SW 1271 (cell line): ENCODE measurements at regions not wholly inside any gene's neighbourhood (a gene's known extent, or its start where the extent isn't known, plus 50 kb on each side); places are given as distances from the start of the nearest gene placed in this dataset.
"Not testable (repeated sequence)": the region's sequence is repeated elsewhere in the genome, so short reads cannot be mapped to it uniquely, and the experiment has no call there.

Source experiments
- DNase-seq, 2 experiments: peaks; one replicate each; lab custom pipeline; 2025; lab: John Stamatoyannopoulos, UW

DNA sequence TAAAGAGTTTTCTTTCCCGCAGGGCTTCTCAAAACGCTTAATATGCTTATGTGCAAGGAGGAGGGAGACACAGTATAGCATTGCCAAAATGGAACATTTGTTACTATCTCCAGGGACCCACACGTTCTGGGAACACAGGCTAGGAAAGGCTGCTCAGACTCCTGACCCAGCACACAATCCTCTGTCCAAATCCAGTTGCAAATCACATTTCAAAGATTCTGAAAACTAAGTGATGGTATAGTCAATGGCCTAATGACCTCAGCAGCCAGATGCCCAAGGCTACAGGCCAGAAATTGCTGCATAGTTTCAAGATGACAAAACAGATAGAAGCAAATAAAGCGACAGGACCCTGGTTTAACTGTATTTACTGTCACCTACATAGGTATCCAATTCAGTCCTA is 97.0 kb upstream of the GRIP1 start:
- no peak for DNase-seq

DNA sequence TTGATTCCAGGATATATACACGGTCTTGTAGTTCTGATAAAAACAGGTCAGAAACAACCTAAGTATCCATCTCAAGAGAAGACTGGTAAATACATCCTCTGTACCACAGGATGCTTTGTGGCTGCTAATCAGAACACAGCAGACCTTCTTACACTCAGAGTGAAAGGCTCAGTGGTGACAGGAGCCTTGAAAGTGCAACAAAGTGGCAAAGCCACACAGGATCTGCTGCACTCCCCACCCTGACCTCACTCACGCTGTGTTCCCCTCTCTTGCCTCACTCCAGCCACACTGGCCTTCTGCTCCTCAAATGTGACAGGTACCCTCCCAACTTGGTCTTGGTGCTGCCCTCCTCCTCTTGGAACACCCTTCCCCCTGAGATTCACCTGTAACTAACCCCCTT is 98.1 kb upstream of the GRIP1 start:
- DNase-seq, result no peak

DNA sequence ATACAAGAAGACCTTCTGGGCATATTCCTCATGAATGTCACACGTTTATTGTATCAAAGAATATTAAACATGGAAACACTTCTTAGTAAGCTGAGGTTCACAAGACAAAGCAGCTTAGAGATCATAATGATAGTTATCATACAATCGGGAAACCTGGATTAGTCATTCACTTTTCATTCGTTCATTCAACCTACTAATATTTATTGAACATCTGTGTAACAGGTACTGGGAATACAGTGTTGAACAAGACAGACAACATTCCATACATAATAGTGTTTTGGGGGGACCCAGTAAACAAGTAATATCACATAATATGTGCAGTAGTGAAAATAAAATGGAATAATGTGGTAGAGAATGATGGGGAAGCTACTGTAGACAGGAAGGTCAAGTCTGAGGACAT is 100.6 kb upstream of the GRIP1 start:
- DNase-seq, result no peak

DNA sequence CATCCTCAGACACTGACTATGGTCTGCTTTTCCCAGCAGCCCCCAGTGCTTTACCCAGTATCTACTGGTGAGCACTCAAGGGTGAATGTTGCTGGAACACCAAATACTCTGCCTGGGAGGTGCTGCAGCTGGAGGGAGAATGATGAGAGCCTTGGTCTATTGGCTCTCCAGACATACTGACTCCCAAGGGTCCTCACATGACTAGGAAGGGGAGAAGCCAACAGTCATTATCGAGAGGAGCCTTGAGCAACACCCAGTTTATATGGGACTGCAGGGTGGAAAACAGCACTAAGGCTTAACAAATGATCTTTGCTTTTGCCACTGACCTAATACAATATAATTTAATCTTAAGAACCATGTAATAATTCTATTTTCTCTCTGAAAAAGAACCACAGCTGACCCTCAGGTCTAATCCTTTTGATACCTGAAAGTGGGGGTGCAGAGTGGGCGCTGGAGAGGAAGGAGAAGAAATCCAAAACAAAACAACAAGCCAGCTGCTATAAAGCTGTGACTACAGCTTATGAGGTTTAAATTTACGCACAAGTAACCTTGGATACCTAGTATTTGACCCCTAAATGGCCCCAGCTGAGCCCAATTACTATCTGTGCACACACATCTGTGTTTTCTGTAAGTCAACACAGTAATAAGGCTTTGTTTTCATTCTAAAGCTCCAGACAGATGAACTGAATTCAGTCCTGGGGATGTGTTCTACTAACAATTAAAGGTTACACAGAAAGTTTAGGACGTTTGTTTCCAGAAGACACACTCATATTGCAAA is 107.8 kb upstream of the GRIP1 start:
- no peak for DNase-seq

DNA sequence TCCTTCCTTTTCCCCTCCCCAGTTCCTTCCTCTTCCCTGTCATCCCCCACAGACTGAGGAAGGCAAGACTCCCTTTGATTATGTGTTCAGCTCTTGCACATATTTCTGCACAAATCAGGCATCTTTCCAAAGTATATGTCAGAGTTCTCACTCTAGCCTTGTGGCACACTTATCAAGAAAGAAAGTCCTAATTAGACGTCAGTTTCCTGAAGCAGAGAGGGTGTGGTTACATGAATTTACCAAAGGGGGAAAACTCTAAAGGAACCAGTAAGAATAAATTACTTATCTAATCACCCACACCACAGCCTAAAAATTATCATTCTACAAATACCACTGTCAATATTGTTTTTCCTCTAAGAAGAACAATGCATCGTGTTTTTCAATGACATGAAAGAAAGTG is 120.7 kb upstream of the GRIP1 start:
- DNase-seq, result no peak

DNA sequence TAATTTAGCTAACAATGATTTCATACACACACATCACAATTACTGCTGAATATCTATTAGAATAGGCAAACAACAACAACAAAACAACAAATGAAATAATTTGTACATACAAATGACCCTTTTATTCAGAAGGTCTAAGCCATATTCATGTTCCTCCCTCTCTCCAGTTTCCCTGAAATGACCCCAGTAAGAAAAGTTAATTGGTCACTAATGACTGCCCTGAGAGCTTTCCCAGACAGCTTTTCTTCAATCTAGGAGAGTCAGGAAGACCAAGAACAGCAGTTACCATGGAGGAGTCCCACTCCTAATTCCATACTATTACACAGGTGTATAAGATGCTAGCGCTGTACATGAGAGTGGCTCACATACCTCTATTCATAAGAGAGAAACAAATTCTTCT is 121.2 kb upstream of the GRIP1 start:
- DNase-seq, result no peak

DNA sequence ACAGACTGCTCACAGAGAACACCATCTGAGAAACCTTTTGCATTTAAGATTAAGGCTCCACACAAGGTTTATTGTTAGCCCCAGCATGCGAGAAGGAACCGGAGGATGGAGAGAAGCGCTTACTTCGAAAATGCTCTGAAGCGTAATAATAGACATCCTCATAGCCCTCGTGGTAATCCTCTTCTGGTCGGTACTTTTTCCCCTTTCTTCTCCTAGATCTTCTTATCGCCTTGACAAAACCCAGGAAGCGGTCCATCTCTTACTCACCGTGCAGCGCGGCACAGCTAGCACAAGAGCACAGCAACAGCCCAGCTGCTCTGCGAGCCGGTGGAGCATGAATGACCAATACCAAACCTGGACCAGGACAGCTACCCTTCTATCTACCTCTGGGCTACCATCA is 125.1 kb upstream of the GRIP1 start:
- DNase-seq, result no peak

DNA sequence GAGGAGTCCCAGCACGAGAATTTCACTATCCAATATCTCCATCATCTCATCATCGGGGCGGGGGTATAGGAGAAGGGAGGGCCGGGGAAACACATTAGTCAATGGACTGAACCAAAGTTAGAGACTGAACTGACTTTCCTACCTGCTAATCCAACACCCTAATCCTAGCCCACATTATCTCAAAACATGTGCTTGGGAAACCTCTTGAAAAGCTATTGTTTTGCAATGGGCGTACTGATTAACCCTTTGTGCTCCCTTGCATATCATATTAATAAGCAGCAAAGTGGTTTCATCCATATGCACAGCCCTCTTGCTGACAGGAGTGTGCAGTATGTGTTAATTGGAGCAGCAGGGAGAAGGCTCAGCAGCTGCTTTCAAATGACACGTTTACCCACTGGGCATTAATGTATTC is 125.7 kb upstream of the GRIP1 start:
- no peak for DNase-seq

DNA sequence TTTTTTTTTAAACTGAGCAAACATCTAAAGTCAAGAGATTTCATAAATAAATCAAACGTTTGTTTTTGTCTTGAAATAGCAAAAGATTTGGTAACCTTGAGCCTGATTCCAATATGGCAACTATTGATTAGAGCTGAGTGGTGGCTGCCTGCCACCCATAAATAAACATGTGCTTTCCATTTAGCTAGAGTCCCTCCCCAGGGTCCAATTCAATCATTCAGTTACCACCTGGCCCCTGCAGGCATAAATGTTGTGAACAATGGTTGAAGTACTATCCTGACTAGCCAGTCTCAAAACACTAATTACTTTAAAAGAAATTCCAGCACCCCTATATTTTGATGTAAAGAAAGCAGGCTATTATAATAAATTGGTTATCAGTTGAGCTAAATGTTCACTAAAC is 129.7 kb upstream of the GRIP1 start:
- no peak for DNase-seq

DNA sequence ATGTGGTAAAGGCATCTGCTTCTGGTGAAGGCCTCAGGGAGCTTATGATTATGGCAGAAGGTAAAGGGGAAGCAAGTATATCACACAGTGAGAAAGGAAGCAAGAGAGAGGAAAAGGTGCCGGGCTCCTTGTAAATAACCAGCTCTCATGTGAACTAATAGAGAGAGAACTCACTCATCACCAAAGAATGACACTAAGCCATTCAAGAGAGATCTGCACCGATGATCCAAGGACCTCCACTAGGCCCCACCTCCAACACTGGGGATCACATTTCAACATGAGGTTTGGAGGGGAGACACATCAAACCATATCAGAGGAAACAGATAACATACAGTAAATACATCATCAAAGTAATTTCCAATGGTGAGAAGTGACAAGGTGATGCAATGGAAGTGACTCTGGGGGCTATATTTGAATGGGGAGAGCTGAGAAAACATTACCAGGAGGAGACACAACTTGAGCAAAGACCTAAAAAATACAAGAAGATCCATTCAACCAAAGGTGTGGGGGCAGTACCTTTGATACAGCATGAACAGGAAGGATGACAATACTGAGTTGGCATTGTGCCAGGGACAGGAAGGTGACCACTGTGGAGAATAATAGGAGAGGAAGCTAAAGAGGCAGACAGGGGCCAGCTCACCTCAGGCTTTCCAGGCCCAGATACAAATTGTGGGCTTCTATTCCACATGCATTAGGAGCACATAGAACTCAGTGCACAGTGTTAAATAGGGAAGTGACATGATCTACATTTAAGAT is 134.4 kb upstream of the GRIP1 start:
- no peak for DNase-seq

DNA sequence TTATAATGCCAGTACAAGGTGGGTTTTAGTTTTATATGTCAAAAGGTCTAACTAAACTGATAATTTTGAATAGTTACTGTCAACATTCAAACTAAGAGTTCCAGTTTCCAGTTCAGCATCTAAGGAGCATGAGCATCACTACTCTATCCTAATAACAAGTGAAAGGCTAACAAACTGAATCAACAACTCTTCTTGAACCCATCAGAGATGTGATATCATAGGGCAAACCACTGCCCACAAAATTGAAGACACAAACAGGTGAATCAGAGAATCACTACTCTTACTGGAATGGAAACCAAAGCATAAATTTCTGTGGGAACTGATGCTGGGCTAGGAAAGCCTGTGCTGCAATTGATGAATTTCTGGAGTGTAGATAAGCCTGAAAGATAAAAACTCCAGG is 140.7 kb upstream of the GRIP1 start:
- DNase-seq, result no peak

DNA sequence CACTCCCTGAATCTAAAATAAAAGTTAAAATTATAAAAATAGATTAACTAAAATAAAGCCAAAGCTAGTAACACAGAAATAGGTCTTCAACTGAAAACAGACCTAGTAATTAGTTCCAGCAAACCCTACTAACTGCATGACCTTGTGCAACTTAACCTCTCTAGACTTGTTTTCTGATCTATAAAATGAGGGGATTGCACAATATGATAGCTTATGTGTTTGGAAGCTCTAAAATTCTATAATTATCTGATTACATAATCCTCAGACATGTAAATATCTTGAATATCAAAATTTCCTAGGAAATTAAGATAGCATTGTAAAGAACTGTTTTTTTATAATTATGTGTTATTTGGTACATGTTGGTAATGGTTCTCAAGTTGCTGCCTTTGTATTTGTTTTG is 144.1 kb upstream of the GRIP1 start:
- no peak for DNase-seq

DNA sequence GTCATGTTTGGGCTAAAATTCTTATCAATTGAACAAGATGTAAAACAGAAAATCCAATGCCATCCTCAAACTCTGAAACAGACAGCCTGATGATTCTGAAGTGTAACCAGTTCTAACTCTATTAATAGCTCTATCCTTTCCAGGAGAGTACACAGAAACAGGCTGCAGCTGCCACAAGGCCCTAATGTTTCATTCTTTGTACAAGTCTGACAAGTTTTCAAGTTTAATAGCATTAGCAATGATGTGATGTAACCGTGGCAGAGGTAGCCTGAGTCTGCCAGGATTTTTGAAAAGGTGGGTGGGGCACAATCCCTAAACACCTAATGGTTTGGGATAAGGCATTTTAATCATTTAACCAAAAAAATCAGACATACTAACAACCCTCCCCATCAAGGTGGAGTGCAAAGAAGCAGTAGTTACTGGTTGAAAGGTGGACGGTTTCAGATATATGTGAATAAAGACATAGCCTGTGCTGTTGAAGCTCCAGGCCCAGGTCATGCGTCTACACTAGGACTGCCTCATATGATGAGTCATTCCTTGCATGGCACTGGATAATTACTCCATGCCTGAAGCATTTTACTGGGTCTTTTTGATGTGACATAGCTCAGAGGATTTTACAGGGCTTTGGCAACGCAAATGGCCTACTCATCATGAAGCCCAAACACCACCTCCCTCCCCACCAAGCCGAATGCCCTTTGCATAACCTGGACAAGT is 145.1 kb upstream of the GRIP1 start:
- no peak for DNase-seq

DNA sequence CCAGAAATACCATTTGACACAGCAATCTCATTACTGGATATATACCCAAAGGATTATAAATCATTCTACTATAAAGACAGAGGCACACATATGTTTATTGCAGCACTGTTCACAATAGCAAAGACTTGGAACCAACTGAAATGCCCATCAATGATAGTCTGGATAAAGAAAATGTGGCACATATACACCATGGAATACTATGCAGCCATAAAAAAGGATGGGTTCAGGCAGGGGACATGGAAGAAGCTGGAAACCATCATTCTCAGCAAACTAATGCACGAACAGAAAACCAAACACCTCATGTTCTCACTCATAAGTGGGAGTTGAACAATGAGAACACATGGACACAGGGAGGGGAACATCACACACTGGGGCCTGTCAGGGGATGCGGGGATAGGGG is 147.0 kb upstream of the GRIP1 start:
- not testable (repeated sequence) for DNase-seq

DNA sequence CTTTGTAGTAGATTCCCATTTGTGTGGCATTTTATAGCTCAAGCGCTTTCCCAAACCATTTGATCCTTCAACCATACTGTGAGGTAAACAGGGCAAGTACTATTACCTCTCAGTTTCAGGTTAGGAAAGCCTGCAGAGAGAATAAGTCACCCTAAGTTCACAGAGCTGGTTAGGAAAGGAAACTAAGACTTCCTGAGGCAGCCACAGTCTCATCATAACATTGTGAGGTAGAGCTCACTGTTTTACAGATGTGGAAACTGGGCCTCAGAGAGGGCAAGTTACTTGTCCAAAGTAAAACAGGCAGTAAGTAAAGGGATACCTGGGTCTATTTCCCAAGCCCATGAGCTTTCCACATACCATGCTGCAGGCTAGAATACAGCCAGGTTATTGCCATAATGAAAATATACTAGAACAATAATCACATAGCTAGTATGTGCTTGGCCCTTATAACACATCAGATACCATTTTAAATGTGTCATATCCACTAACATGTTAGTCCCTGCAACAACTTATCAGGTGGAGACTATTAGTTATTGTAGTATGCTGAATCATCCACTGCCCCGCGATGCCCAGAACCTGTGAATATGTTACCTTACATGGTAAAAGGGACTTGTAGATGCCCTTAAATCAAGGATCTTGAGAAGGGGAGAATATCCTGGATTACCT is 150.9 kb upstream of the GRIP1 start:
- no peak for DNase-seq

DNA sequence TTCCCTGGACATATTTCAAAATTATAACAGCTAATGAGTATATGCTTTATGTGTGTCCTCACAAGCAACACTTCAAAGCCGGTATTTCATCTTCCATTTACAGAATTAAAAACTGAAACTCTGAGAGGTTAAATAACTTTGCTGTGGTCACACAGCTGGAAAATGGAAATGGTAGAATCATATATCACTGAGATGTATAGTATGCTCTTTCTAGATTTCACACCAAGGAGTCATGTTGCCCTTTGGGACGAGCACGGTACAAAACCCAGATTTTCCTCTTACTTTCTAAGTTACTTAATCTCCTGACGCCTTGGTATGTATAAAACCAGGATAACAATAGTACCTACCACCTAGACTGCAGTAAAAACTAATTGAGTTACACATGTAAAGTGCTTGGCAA is 152.6 kb upstream of the GRIP1 start:
- no peak for DNase-seq

DNA sequence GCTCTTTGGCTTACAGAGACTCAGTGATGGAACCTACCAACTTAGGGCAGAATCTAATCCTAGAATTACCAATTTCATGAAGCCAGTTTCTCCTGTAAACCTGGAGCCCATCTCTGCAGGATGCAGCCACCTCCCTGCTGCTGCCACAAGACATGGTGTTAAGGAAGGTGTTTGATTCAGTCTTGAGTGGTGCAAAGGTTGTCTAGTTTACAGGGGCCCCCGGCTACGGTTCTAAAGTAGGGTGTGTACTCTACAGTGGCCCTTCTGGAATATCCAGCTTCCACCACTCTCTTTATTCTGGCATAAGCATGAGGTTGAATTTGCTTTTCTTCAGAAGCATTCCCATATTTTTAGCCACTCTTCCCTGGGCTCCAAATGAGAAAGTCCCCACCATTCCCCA is 154.1 kb upstream of the GRIP1 start:
- DNase-seq, result no peak

DNA sequence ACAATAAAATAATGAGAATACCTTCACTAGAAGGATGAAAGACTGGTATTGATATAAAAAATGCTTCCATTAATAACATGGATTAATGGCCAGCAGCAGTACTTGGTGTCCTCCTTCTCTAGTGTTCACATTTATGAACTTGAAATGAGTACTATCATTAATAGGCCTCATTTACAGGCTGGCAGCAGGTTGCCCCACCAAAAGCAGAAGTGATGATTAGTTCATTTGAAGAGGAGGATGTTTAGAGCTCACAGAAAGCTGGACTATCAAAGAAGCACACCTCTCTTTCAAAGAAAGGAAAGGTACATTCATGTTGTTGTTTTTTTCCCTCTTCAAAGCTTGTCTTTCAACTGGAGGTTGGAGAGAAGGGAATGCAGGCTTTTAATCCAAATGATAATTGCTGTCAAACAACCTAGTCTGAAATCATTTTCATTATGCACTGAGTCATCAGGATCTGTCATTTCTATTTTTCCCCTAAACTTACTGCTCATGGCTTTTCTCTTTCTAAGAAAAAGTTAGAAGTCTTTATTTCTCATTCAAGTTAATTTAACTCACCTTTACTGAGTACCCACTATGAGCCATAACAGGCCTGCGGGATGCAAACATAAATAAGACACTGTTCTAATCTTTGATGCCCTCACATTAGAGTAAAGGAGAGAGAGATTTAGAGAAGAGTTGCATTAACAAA is 157.9 kb upstream of the GRIP1 start:
- no peak for DNase-seq

DNA sequence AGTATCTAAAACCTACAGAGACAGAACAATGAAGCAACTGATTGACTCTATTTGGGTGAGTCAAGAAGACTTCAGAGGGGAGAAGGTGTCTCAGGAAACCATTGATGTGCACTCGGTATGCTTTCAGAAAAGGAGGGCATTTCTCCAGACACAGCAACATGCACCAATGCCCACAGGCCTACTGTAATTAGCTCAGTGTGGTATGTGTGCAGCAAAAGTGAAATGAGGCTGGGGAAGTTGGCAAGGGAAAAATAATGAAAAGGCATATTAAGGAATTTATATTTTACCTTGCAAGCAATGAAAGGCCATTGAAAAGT is 158.4 kb upstream of the GRIP1 start:
- DNase-seq, result no peak

DNA sequence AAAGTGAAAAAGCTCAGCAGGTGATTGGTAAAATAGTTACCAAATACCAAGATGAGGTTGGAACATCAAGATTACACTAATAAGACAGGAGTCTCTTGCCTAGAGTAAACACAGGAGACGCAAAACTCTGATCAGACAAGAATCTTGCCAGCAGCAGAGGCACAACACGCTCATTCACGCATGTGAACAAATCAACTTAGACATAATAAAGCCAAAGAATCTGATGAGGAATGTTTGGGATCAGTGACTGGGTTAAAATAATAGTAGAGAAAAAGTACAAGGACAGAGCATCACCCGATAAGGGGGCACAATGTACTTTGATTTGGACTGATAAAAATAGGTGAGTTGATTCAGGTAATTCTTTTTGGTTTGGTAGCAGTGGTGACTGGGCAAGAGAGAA is 159.5 kb upstream of the GRIP1 start:
- no peak for DNase-seq

DNA sequence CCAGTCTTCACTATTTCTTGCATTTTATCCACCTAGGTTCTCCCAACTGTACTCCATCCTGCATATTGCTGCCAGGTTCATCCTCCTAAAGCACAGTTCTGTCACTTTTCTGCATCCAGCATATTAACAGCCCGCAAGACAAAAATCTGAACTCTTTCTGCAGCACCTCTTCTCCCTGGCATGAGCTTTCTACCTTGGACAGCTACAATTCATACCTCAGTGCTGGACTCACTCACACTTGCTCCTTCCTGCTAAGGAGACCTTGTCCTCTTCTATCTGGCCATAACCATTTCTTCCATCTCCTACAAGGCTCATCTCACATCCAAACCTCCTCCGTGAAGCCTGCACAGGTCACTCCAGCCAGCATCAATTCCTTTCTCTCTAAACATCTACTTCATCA is 170.1 kb upstream of the GRIP1 start:
- no peak for DNase-seq

DNA sequence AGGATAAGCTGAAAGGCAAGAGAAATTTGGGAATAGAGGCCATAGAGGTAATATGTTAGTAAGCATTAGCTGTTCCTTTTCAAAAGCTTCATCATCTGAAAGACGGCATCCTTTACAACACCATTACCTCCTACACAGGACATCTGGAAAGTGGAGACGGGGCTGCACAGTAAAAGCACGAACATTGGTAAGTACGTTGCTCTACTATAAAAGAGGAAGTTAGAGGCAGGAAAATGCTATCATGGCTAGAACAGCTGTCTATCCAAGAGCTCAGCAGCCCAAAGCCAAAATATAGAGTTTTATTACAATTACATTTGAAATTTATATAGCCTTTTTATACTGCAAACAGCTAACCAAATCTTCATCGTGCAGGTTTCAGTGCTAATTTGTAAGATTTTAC is 172.3 kb upstream of the GRIP1 start:
- no peak for DNase-seq
